GM21515 (cell line): ENCODE measurements at regions not wholly inside any gene's neighbourhood (a gene's known extent, or its start where the extent isn't known, plus 50 kb on each side); places are given as distances from the start of the nearest gene placed in this dataset.
A peak's percentile ranks its signal among the peaks of the same experiment; 100 is the strongest.

Source experiments
- ATAC-seq: cut with Tn5 transposase; IDR thresholded peaks from one replicate; pipeline ENCODE4 v1.9.1; 2021; ENCODE audit not compliant: unreplicated experiment

DNA sequence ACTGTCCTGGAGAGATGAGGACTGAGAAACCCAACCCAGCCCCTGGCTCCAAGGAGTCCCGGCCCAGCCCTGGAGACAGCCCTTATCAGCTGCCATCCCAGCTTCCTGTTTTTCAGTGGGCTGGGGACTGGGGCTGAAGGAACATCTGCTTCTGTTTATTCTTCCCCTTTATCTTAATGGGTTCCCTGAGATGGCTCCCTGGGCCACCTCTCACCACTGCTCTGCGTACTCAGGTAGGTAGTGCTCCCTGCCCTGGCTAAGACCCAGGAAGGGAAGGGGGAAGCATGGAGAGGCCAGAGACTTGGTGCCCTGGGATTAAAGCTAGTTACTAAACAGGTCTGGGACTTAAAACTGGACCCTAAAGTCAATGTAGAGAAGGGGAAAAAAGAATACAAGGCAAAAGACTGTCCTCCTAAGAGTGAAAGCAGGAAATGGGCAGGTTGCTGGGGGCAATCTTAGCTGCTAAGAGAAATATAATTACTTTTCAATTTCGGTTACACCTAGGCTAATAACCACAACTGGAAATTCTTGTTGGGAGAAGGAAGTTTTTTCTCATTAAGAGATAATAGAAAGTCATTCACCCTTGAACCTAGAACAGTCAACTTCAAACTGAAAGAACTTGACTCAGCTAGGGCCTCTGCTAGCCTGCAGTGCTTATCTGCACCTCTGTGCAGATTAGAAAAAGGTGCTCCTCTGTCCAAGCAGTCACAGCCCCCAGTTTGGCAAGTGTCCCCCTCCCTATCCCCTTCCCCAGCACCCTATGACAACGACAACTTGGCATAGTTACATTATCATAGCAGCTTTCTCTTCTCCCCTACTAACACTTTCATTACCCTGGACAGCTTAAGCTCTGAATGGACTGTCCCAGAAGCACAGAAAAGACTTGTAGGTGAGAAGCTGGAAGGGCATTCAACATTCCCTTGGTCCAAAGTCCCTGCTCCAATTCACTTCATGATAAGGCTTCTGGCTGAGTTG is 65.6 kb upstream of the KDM7A start:
- peak; percentile 70 for ATAC-seq

DNA sequence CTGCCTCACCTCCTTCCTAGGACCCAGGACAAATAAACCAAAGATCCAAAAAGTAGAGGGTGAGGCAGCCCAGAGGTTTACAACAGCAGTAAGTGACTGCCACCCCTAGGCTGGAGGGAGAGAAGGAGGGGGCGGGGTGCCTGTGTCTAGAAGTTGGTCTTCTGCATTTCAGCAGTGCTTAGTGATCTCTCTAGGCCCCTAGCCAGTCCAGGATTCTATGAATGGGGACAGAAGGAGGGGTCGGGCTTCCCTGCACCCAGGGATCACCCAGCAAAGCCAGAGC is 62.8 kb upstream of the KDM7A start:
- ATAC-seq: no peak

DNA sequence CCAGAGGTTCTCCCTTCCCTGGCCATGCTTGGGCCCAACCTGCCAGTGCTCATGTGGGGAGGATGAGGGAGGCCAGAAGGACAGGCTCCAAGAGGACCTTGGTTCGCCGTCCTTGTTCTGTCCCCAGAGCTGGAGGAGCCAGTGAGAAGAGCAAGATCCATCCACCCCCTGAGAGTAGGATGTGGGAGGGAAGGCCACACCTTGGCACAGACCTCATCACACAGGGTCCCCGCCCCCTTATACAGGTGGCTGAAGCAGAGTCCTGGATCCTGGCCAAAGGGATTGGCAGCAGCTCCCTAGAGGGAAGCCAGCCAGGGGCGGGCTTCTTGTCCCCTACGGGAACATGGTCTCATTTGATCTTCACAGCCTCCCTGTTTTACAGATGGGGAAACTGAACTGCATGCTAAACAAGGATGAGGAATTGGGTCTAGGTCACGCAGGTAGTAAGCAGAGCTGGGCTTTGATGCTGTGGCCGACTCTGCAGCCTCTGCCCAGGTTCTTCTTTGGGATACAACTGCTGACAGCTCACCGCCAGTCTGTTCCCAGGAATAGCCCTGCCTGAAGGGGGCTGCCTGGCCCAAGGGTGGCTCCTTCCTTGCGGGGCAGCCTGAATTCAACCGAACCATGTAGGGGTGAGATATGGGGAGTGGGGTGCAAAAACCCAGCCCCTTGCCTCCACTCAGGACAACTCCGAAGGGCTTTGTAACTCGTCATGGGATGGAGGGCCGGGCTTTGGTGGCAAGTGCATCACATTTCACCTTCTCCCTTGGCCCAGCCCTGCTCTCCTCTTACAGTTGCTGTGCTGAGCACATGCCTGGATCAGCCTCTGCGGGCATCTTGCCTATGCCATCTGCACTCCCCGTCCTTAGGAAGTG is 62.2 kb upstream of the KDM7A start:
- ATAC-seq: no peak

DNA sequence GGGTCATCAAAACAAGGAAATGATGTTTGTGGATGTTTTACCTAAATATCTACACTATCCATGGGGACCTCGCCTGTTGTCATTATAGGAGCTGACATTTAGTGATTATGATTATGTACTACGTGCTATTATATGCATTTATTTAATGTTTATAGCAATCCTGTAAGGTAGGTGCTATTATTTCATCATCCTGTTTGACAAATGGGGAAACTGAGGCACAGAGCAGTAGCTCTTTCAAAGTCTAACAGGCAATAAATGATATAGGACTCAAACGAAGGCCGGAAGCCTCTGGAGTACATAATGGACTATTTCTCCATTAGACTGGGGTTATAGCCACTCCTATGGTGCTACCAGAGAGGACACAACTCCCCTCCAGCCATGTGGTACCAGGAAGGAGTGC is 60.6 kb upstream of the KDM7A start:
- no peak for ATAC-seq

DNA sequence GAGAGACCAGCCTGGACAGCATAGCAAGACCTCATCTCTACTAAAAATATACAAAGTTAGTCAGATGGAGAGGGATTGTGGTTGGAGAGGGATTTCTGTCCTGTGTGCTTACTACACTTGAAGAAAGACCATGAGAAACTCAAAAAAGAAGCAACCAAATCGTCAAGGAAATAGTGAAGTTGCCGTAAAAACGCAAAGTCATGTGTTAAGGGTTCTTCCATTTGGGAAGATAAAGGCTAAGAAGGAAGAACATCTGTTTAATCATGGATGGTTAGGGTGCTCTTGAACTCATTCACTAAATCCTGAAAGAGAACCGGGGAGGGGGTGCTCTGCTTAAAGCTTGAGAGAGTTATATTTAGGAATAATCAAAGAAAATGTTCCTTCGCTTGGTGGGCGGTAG is 59.8 kb upstream of the KDM7A start:
- no peak for ATAC-seq

DNA sequence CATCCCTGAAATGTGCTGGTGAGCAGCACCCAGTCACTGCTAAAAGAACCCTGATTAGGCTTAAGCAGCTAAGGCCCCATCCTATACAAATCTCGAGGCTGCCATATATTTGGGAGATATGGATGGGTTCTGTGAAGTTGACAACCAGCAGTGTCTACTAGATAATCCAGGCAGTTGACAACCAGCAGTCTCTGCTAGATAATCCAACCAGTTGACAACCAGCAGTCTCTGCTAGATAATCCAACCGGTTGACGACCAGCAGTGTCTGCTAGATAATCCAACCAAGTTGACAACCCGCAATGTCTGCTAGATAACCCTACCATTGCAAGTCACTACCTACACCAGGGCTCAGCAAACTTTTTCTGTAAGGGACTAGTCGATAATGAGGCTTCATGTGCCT is 58.3 kb upstream of the KDM7A start:
- ATAC-seq: no peak

DNA sequence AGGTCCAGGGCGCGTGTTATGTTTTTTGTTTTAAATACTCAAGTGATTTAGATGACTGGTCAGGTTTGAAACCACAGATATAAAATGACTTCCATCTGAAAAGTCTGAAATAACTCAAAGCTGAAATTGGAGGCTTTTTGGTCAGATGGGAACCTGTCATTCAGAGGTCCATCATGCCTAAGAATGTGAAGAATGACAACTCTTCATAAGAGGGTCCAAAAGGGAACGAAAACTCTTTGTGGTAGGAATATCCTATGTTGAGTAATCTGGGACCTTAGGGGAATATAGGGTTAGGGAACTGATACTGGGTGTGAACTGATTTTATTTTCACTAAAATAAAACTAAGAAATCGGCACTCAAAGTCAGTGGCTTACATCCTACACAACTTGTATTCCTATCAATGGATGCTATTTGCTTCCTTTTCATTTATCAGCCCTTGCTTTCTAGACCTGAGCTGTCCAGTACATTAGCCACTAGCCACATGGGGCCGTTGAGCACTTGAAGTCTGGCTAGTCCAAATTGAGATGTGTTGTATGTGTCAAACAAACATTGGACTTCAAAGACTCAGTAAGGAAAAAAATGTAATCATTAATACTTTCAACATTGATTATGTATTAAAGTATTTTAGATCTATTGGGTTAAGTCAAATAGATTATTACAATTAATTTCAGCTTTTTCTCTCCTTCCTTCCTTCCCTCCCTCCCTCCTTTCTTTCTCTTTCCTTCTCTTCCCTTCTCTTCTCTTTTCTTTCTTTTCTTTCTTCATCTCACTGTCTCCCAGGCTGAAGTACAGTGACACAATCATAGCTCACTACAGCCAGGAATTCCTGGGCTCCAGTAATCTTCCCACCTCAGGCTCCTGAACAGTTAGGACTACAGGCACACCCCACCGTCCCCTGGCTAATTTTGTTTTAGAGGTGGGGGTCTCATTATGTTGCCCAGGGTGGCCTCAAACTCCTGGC is 56.5 kb upstream of the KDM7A start:
- peak; percentile 57 for ATAC-seq

DNA sequence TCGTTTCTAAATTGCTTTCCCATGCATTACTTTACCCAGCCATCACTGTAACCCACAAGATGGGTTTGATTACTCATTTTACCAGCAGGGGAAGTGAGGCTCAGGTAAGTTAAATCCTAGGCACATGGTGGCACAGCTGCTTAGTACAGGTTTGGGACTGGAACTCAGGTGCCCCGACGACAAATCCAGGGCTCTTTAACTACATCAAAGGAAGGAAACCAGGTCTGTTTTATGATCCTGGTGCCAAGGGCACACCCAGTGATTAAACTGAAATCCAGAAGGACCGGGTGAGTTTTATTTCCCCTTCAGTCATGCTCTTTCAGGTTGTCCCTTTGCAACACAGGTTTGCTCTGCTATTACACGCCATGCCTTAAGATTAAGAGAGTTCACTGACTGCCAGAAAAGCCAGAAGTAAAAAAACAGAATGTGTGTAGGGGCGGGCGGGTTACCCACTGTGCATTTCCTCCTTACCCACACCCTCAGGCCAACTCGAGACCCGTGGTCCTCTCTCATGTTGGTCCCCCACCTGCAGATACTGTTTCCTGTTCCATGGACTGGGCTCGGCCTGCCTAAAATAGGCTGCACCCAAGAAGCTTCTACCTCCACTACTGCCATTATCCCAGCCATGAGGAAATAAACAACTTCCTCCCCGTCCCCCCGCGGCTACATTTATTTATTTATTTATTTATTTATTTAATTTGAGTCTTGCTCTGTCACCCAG is 55.1 kb upstream of the KDM7A start:
- no peak for ATAC-seq

DNA sequence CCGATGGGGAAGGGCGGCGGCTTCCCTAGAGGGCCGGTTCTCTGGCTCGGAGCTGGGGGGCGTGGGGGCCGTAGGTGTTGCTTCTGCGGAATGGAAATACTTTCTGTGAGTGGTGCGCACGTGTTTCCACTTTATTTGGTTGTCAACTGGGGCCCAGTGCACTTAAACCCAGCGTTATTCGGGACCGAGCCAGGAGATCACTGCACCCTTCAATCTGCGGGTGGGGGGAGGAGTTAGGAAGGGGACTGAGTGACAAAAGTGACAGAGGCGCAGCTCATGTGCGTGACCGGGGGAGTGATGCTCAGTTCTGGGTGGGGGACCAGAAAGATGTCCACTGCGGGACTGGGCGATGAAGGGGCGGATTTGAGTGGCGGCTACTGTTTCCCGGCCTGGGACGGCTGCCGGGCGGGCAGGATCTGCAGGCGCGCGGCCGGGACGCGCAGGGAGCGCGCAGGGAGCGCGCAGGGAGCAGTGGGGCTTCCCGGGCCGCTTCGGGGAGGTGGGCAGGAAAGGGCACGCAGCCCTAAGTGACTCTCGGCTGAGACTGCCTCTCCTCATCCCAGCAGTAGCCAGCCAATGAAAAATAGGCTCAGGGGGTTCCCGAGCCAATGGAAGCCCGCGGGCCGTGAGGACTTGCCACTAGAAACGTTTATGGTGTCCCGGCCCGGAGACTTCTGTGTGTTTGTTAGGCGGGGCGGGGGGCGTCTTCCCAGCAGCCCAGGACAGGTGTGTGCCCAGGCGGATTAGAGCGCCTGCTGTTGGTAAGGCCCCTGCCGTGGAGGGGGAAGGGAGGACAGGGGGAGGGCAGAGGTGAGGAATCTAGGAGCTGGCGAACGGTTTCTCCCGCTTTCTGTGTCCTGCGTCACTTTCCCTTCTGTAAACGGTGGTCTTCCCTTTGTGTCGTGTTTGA is 54.3 kb upstream of the KDM7A start:
- ATAC-seq: no peak

DNA sequence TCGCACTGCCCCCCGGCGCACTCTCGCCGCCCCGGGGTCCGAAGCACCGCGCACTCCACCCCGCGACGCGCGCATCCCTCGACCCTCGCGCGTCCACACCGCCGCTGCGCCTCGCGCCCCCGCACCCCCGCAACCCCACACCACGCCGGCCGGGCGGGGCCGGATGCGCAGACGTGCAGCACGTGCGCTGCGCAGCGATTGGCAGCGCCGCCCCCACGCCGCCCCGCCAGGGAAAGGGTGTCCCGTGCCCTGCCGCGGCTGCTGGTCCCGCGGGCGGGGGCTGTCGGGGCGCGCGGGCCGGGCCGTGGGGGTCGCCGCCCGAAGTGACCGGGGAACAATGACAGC is 53.7 kb upstream of the KDM7A start:
- peak; percentile 45 for ATAC-seq

DNA sequence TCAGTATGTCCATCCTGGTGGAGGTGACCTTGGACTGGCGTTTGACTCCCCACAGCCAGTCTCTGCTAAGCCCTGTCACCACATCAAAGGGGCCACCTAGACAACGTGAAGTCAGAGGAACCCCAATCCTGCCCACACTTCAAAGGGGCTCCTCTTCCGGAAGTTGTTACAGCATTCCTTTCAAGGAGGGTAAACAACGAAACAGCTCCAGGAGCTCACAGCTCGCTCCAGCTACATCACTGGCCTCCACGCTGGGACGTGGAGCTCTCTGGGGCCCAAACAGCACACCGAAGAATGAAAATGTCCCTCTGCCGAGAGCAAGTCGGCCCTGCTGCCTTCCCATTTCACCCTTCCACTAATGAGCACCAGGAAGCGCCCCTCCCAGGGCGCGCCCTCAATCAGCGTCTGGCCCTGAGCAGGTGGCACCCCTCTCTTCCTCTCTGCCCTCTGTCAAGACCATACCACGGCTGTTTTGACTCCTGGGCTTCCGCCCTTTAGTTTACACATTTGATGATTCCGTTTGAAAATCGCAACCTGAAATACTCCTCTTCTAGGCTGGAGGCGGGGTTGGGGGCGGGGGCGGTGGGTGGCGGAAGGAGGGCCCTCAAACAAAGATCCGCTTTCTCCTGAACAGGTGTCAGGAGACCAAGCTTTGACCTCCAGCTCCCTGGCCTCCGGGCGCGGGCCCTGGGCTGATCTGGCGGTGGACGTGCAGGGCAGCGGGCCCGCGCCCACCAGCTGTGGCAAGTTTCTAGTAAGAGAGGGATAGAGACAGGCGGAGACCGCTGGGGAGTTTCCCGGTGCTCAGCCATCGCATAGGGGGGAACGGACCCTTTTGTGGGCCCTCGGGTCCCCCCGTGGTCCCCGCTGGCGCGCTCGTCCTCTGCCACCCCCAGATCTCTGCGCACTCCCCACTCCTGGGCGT is 53.1 kb upstream of the KDM7A start:
- ATAC-seq: peak; percentile 26

DNA sequence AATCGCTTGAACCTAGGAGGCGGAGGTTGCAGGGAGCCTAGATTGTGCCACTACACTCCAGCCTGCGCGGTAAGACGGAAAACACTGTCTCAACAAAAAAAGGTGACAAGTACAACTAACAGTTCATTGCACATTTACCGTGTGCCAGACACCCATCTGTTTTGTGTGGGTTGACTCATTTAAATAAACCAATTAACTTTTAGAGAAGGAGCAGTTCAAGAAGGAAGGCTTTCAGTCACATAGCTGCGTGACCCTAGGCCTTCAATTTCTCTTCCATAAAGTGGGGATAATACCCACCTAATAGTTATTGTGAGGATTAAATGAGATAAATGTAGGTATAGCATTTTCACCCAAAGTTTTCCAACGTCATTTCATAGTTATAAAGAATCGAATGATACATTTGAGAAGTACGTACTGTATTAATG is 52.3 kb upstream of the KDM7A start:
- ATAC-seq: no peak
